Hepatocyte (in vitro differentiated cells): ENCODE measurements at regions not wholly inside any gene's neighbourhood (a gene's known extent, or its start where the extent isn't known, plus 50 kb on each side); places are given as distances from the start of the nearest gene placed in this dataset.
A peak's percentile ranks its signal among the peaks of the same experiment; 100 is the strongest.

Experiments
- DNase-seq: peaks from one replicate; pipeline ENCODE4 v3.0.0-alpha.2; 2016; ENCODE audit warnings: low spot score
- H2AFZ ChIP-seq: fragments of 200-600 bp; sonication (generic); 2 replicates; pipeline ENCODE4 v1.6.0; 2016; ENCODE audit warnings: antibody characterized with exemption, mild to moderate bottlenecking
- H3K27ac ChIP-seq: fragments of 200-600 bp; sonication (generic); 2 replicates; pipeline ENCODE4 v1.5.1; 2016; ENCODE audit warnings: mild to moderate bottlenecking
- H3K27me3 ChIP-seq: fragments of 200-600 bp; sonication (generic); 2 replicates; pipeline ENCODE4 v1.6.1; 2016
- H3K36me3 ChIP-seq: fragments of 200-600 bp; sonication (generic); replicated peaks from 2 replicates; pipeline ENCODE4 v1.5.1; 2016; ENCODE audit warnings: low read depth; ENCODE audit not compliant: insufficient read depth
- H3K4me1 ChIP-seq: fragments of 200-600 bp; sonication (generic); 2 replicates; pipeline ENCODE4 v1.5.1; 2016; ENCODE audit warnings: mild to moderate bottlenecking, moderate library complexity; ENCODE audit not compliant: insufficient read depth
- H3K4me2 ChIP-seq: fragments of 200-600 bp; sonication (generic); 2 replicates; pipeline ENCODE4 v1.6.0; 2016
- H3K4me3 ChIP-seq: fragments of 200-600 bp; sonication (generic); 2 replicates; pipeline ENCODE4 v1.5.1; 2016; ENCODE audit warnings: mild to moderate bottlenecking
- H3K79me2 ChIP-seq: fragments of 200-600 bp; sonication (generic); 2 replicates; pipeline ENCODE4 v1.6.0; 2017; ENCODE audit warnings: mild to moderate bottlenecking
- H3K9me2 ChIP-seq: fragments of 200-600 bp; sonication (generic); replicated peaks from 2 replicates; pipeline ENCODE4 v1.6.0; 2017; ENCODE audit warnings: mild to moderate bottlenecking; ENCODE audit not compliant: insufficient read depth
- H3K9me3 ChIP-seq: fragments of 200-600 bp; sonication (generic); 2 replicates; pipeline ENCODE4 v1.5.1; 2016; ENCODE audit warnings: low read depth, mild to moderate bottlenecking
- H4K20me1 ChIP-seq: fragments of 200-600 bp; sonication (generic); 2 replicates; pipeline ENCODE4 v1.6.0; 2016; ENCODE audit warnings: mild to moderate bottlenecking; ENCODE audit not compliant: insufficient read depth, poor library complexity, severe bottlenecking
- EZH2 ChIP-seq: fragments of 200-600 bp; sonication (generic); IDR thresholded peaks from 2 replicates; pipeline ENCODE4 v1.6.1; 2016; ENCODE audit warnings: antibody characterized with exemption, mild to moderate bottlenecking, borderline replicate concordance
- EZH2phosphoT487 ChIP-seq: fragments of 200-600 bp; sonication (generic); IDR thresholded peaks from one replicate; pipeline ENCODE4 v1.6.1; 2018; ENCODE audit warnings: antibody characterized with exemption, mild to moderate bottlenecking, low read depth, moderate library complexity; ENCODE audit not compliant: unreplicated experiment, severe bottlenecking
- WGBS: methylation state at CpG from one replicate; pipeline ENCODE4 v1.1.6; 2016; ENCODE audit warnings: low lambda C conversion rate; ENCODE audit errors: missing lambda C conversion rate; 5-methylcytosine and 5-hydroxymethylcytosine counted together
- TF ChIP-seq, protein P1 (sequence below): fragments of 200-600 bp; sonication (generic); IDR thresholded peaks from 2 replicates; pipeline ENCODE4 v1.5.1; 2016; ENCODE audit warnings: antibody characterized with exemption, mild to moderate bottlenecking; ENCODE audit not compliant: poor library complexity

DNA sequence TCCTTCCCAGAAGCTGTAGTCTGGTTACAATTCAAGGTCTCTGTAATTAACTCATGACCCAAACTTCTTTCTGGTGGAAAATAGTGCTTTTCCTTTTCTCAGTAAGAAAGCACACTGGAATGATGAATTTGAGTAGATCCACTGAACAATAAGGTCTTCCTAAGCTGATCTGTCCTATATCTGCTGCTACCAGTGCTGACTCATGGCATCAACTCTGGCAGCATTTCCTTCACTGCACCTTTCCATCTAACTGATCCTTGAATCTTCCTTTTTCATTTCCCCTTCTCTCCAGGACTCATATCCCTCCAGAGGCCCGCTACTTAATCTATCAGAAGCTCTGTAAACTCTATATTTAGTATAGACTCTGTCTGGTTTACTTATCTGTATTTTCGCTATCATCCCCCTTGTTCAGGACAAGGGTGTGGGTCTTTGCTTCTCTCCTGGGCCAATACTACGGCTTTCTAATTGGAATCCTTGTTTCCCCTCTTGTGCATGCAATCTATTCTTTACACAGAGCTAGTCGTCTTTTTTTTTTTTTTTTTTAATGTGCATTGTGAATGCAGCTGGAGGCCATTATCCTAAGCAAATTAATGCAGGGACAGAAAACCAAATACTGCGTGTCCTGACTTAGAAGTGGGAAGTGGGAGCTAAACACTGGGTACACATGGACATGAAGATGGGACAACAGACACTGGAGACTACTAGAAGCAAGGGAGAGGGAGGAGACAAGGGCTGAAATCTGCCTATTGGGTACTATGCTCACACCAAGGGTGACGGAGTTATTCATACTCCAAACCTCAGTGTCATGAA is 192.2 kb upstream of the RPS23 start:
- Histone ChIP-seq H4K20me1 (no peaks in the 10 kb centered on the region), H3K27ac (no peak overlapping the region), H3K27me3 (no peaks in the 10 kb centered on the region), H3K9me3 (no peaks in the 10 kb centered on the region), H3K79me2 (no peaks in the 10 kb centered on the region), H2AFZ (no peak overlapping the region), H3K4me3 (no peak overlapping the region), H3K9me2 (no peaks in the 10 kb centered on the region), H3K36me3 (no peaks in the 10 kb centered on the region), H3K4me1 (no peaks in the 10 kb centered on the region), H3K4me2 (no peak overlapping the region)
- no peak for TF ChIP-seq EZH2
- no peak for TF ChIP-seq EZH2phosphoT487
- TF ChIP-seq, protein P1, sequence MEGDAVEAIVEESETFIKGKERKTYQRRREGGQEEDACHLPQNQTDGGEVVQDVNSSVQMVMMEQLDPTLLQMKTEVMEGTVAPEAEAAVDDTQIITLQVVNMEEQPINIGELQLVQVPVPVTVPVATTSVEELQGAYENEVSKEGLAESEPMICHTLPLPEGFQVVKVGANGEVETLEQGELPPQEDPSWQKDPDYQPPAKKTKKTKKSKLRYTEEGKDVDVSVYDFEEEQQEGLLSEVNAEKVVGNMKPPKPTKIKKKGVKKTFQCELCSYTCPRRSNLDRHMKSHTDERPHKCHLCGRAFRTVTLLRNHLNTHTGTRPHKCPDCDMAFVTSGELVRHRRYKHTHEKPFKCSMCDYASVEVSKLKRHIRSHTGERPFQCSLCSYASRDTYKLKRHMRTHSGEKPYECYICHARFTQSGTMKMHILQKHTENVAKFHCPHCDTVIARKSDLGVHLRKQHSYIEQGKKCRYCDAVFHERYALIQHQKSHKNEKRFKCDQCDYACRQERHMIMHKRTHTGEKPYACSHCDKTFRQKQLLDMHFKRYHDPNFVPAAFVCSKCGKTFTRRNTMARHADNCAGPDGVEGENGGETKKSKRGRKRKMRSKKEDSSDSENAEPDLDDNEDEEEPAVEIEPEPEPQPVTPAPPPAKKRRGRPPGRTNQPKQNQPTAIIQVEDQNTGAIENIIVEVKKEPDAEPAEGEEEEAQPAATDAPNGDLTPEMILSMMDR, result no peak
- WGBS, result 75% methylated on average over 6 of the region's 6 CpGs
- DNase-seq, result no peak

DNA sequence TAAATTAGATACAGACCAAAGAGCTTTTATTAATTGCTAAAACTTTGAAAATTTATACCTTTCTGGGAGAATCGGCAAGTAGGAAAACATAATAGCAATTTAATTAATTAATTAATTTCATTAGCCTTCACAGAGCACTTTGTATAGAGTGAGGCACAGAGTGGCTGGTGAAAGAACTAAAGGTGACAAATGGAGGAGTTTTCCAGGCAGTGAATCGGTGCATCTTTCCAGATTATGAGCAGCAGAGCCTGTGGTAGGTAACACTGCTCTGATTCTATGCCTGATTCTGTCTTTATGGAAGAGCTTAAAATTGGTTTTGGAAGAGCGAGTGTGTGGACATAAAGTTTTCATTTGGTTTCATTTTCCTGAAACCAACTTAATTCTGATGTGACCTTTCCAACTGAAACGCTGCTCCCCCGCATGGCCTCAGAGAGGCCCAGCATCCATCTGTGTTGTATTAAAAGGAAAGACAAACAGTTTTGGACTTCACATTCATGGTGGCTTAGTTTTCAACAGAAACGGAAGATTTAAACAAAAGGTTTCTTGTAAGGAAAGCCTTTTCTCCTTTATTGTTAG is 188.9 kb upstream of the RPS23 start:
- 65% methylated on average over 6 of the region's 6 CpGs for whole genome bisulfite sequencing
- DNase-seq, result peak; percentile 11

DNA sequence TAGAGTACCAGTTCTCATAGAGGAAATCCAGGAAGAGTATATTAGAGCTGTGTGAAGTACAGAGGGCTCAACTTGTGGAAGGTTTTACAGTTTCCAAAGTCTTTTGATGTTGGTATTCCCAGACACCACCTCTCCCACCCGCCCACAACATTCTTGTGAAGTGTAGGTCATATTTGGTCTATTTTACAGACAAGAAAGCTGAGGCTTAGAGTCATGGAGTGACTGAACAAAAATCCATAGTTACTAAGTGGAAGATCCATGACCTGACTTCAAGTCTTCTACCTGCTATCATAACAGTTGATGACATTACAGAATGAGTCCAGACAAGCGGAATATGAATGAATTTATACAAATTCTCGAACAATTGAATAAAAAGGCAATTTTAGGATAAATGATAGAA is 187.1 kb upstream of the RPS23 start:
- H3K4me2 ChIP-seq, result no peak overlapping the region
- H2AFZ ChIP-seq, result no peak overlapping the region
- DNase-seq, result no peak
- H3K27me3 ChIP-seq, result no peaks in the 10 kb centered on the region
- no peak overlapping the region for H3K4me3 ChIP-seq
- WGBS, result 94% methylated on average over 3 of the region's 3 CpGs
- H3K9me3 ChIP-seq, result no peaks in the 10 kb centered on the region
- H3K36me3 ChIP-seq, result no peaks in the 10 kb centered on the region
- H4K20me1 ChIP-seq, result no peaks in the 10 kb centered on the region
- no peaks in the 10 kb centered on the region for H3K9me2 ChIP-seq
- TF ChIP-seq, protein P1, result no peak
- TF ChIP-seq EZH2phosphoT487 (no peak), EZH2 (no peak)
- no peaks in the 10 kb centered on the region for H3K4me1 ChIP-seq
- no peaks in the 10 kb centered on the region for H3K79me2 ChIP-seq
- H3K27ac ChIP-seq, result no peak overlapping the region

More for the DNA sequence above, 188.9 kb upstream of the RPS23 start:
- Histone ChIP-seq H3K4me3 (no peak overlapping the region), H2AFZ (peak overlapping the region; percentile 23), H3K9me3 (no peaks in the 10 kb centered on the region), H3K4me1 (no peaks in the 10 kb centered on the region), H3K79me2 (no peaks in the 10 kb centered on the region), H3K4me2 (peak overlapping the region; percentile 66), H3K27me3 (no peaks in the 10 kb centered on the region), H3K36me3 (no peaks in the 10 kb centered on the region), H4K20me1 (no peaks in the 10 kb centered on the region), H3K27ac (peak overlapping the region; percentile 72), H3K9me2 (no peaks in the 10 kb centered on the region)
- TF ChIP-seq, protein P1, result no peak
- TF ChIP-seq EZH2phosphoT487 (no peak), EZH2 (no peak)
